DOHH2 (cell line): ENCODE measurements at regions not wholly inside any gene's neighbourhood (a gene's known extent, or its start where the extent isn't known, plus 50 kb on each side); places are given as distances from the start of the nearest gene placed in this dataset.

Source experiments
- EZH2phosphoT487 ChIP-seq: fragments of 200-600 bp; sonication (generic); IDR thresholded peaks from 2 replicates; pipeline ENCODE4 v1.6.1; 2017; ENCODE audit warnings: borderline replicate concordance, mild to moderate bottlenecking, antibody characterized with exemption, low read length, moderate library complexity, mixed read lengths
- TF ChIP-seq, protein P1 (sequence below): fragments of 200-600 bp; sonication (generic); IDR thresholded peaks from one replicate; pipeline ENCODE4 v1.5.1; 2014; ENCODE audit warnings: antibody characterized with exemption, mild to moderate bottlenecking, low read depth, low read length; ENCODE audit not compliant: poor library complexity, severe bottlenecking

DNA sequence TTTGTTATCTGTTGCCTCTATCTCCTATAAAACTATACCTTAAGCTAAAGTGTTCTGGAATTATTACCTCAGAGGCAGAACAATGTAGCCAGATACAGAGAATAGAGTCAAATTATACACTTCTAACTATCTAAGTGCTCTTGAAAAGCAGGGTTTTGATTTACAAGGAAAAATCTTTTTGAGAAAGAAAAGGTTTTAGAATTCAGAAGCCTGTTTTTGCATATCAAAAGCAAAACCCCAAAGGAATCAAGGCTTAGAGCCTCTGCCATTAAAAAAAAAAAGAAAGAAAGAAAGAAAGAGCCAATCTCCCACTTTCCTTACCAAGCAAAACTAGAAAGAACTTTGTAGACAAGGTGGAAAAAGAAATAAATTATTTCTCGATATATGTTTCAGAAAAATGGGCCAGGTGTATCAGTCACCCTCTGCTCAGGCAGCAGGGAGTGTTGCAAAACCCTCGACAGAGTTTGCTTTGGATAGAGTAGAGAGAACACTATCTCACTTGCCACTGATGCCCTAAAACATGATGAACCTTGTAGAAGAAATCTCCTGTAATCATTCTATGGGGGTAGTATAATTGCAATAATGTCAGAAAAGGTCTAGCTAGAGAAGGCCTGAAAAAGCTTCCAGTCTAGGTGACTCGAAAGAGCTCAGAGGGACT, 318.3 kb downstream of the PCDH10 start:
- TF ChIP-seq, protein P1, sequence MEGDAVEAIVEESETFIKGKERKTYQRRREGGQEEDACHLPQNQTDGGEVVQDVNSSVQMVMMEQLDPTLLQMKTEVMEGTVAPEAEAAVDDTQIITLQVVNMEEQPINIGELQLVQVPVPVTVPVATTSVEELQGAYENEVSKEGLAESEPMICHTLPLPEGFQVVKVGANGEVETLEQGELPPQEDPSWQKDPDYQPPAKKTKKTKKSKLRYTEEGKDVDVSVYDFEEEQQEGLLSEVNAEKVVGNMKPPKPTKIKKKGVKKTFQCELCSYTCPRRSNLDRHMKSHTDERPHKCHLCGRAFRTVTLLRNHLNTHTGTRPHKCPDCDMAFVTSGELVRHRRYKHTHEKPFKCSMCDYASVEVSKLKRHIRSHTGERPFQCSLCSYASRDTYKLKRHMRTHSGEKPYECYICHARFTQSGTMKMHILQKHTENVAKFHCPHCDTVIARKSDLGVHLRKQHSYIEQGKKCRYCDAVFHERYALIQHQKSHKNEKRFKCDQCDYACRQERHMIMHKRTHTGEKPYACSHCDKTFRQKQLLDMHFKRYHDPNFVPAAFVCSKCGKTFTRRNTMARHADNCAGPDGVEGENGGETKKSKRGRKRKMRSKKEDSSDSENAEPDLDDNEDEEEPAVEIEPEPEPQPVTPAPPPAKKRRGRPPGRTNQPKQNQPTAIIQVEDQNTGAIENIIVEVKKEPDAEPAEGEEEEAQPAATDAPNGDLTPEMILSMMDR, result no peak
- no peak for TF ChIP-seq EZH2phosphoT487
